Osteoblast (primary cell): ENCODE measurements at regions not wholly inside any gene's neighbourhood (a gene's known extent, or its start where the extent isn't known, plus 50 kb on each side); places are given as distances from the start of the nearest gene placed in this dataset.

Experiments
- DNase-seq: peaks from one replicate; pipeline ENCODE4 v3.0.0; 2011; ENCODE audit warnings: low spot score, mixed read lengths; ENCODE audit not compliant: insufficient read length; ENCODE audit errors: missing footprints
- H2AFZ ChIP-seq: 2 replicates; pipeline ENCODE4 v1.6.0; 2011; ENCODE audit warnings: mild to moderate bottlenecking, low read length
- H3K27ac ChIP-seq: 2 replicates; pipeline ENCODE4 v1.5.1; 2011; ENCODE audit warnings: mild to moderate bottlenecking, low read depth, low read length, moderate library complexity
- H3K27me3 ChIP-seq: 2 replicates; pipeline ENCODE4 v1.6.0; 2012; ENCODE audit warnings: mild to moderate bottlenecking, control low read depth, inconsistent platforms, low read length, moderate library complexity; ENCODE audit not compliant: insufficient read depth
- H3K36me3 ChIP-seq: 2 replicates; pipeline ENCODE4 v1.5.1; 2011; ENCODE audit warnings: mild to moderate bottlenecking, low read length, control low read depth, moderate library complexity; ENCODE audit not compliant: insufficient read depth
- H3K4me1 ChIP-seq: 2 replicates; pipeline ENCODE4 v1.5.1; 2011; ENCODE audit warnings: mild to moderate bottlenecking, low read length, control low read depth, moderate library complexity; ENCODE audit not compliant: insufficient read depth
- H3K4me2 ChIP-seq: 2 replicates; pipeline ENCODE4 v1.6.0; 2011; ENCODE audit warnings: mild to moderate bottlenecking, low read length; ENCODE audit not compliant: insufficient read depth
- H3K4me3 ChIP-seq: fragments of 200-600 bp; sonication (generic); 3 replicates; pipeline ENCODE4 v1.5.1; 2012; ENCODE audit warnings: mild to moderate bottlenecking, low read length, inconsistent platforms; ENCODE audit not compliant: insufficient read depth
- H3K79me2 ChIP-seq: 2 replicates; pipeline ENCODE4 v1.6.0; 2012; ENCODE audit warnings: mild to moderate bottlenecking, low read length, control low read depth, inconsistent platforms; ENCODE audit not compliant: insufficient read depth
- H3K9me3 ChIP-seq: 2 replicates; pipeline ENCODE4 v1.5.1; 2011; ENCODE audit warnings: low read depth, low read length, control low read depth
- H4K20me1 ChIP-seq: 2 replicates; pipeline ENCODE4 v1.6.0; 2012; ENCODE audit warnings: mild to moderate bottlenecking, low read length, control low read depth; ENCODE audit not compliant: insufficient read depth
- CTCF ChIP-seq: IDR thresholded peaks from 2 replicates; pipeline ENCODE4 v1.5.1; 2011; ENCODE audit warnings: mild to moderate bottlenecking, low read depth, low read length, moderate library complexity; ENCODE audit errors: extremely low read depth

- Histone ChIP-seq H3K9me3 (no peaks in the 10 kb centered on the region), H3K79me2 (no peaks in the 10 kb centered on the region), H3K27me3 (no peaks in the 10 kb centered on the region), H3K4me3 (no peak overlapping the region), H3K4me2 (peak overlapping the region; percentile 62), H3K36me3 (no peaks in the 10 kb centered on the region), H3K27ac (peak overlapping the region; percentile 76), H4K20me1 (no peaks in the 10 kb centered on the region), H2AFZ (no peak overlapping the region), H3K4me1 (peaks cover 30% of the 10 kb centered on the region)
- DNase-seq: no peak
- no peak for TF ChIP-seq CTCF
Measured at GRCh38 chr14:51540364-51540763, 111.3 kb upstream of the FRMD6 start.

- Histone ChIP-seq H3K27me3 (no peaks in the 10 kb centered on the region), H2AFZ (no peak overlapping the region), H3K79me2 (no peaks in the 10 kb centered on the region), H3K36me3 (no peaks in the 10 kb centered on the region), H3K4me1 (peaks cover 53% of the 10 kb centered on the region), H3K27ac (peak overlapping the region; percentile 96), H3K4me3 (no peak overlapping the region), H3K9me3 (no peaks in the 10 kb centered on the region), H3K4me2 (no peak overlapping the region), H4K20me1 (no peaks in the 10 kb centered on the region)
- DNase-seq: no peak
- TF ChIP-seq CTCF: no peak
Measured at GRCh38 chr14:51544471-51544870, 107.2 kb upstream of the FRMD6 start.

GRCh38 chr14:51544901-51545300, 106.8 kb upstream of the FRMD6 start:
- Histone ChIP-seq H3K4me2 (no peak overlapping the region), H2AFZ (peak overlapping the region; percentile 52), H3K9me3 (no peaks in the 10 kb centered on the region), H3K79me2 (no peaks in the 10 kb centered on the region), H3K4me3 (no peak overlapping the region), H3K27ac (peak overlapping the region; percentile 96), H3K4me1 (peaks cover 49% of the 10 kb centered on the region), H4K20me1 (no peaks in the 10 kb centered on the region), H3K27me3 (no peaks in the 10 kb centered on the region), H3K36me3 (no peaks in the 10 kb centered on the region)
- no peak for DNase-seq
- no peak for TF ChIP-seq CTCF

GRCh38 chr14:51545396-51545795, 106.3 kb upstream of the FRMD6 start:
- peaks cover 44% of the 10 kb centered on the region for H3K4me1 ChIP-seq
- H3K9me3 ChIP-seq: no peaks in the 10 kb centered on the region
- H3K4me3 ChIP-seq: no peak overlapping the region
- H3K27ac ChIP-seq: peak overlapping the region; percentile 96
- no peak overlapping the region for H3K4me2 ChIP-seq
- no peak for DNase-seq
- TF ChIP-seq CTCF: no peak
- no peaks in the 10 kb centered on the region for H3K27me3 ChIP-seq
- no peaks in the 10 kb centered on the region for H4K20me1 ChIP-seq
- no peaks in the 10 kb centered on the region for H3K79me2 ChIP-seq
- peak overlapping the region; percentile 52 for H2AFZ ChIP-seq
- no peaks in the 10 kb centered on the region for H3K36me3 ChIP-seq
